Testis (tissue), 2 donors: ENCODE measurements at regions not wholly inside any gene's neighbourhood (a gene's known extent, or its start where the extent isn't known, plus 50 kb on each side); places are given as distances from the start of the nearest gene placed in this dataset.

ENCODE experiments used
- POLR2A ChIP-seq: fragments of 450-650 bp; IDR thresholded peaks from one replicate; pipeline ENCODE4 v1.6.1; 2017; ENCODE audit warnings: antibody characterized with exemption, mild to moderate bottlenecking, moderate library complexity
- TF ChIP-seq, protein P1 (sequence below), 3 experiments: fragments of 450-650 bp in 2 of 3; fragments of 200-600 bp in 1 of 3; sonication (generic) in 1 of 3; IDR thresholded peaks; one replicate each; pipeline ENCODE4 v1.5.1; 2016 to 2019; ENCODE audit warnings: antibody characterized with exemption in 3 of 3, mild to moderate bottlenecking in 2 of 3, moderate library complexity in 1 of 3

DNA sequence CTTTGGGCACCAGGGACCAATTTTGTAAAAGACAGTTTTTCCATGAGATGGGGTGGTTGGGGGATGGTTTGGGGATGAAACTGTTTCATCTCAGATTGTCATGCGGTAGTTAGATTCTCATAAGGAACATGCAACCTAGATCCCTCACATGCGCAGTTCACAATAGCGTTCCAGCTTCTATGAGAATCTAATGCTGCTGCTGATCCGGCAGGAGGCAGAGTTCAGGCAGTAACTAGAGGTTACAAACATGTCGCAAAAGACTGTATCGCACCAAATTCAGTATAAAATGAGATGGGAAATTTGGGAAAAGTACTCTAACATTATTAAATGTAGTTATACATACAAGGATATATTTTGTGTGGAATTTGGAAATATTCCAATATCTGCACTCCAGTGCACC, 213.2 kb upstream of the LRFN5 start:
- no peak for TF ChIP-seq POLR2A
- TF ChIP-seq, protein P1, sequence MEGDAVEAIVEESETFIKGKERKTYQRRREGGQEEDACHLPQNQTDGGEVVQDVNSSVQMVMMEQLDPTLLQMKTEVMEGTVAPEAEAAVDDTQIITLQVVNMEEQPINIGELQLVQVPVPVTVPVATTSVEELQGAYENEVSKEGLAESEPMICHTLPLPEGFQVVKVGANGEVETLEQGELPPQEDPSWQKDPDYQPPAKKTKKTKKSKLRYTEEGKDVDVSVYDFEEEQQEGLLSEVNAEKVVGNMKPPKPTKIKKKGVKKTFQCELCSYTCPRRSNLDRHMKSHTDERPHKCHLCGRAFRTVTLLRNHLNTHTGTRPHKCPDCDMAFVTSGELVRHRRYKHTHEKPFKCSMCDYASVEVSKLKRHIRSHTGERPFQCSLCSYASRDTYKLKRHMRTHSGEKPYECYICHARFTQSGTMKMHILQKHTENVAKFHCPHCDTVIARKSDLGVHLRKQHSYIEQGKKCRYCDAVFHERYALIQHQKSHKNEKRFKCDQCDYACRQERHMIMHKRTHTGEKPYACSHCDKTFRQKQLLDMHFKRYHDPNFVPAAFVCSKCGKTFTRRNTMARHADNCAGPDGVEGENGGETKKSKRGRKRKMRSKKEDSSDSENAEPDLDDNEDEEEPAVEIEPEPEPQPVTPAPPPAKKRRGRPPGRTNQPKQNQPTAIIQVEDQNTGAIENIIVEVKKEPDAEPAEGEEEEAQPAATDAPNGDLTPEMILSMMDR (IDR thresholded peaks at IDR 0.05), result no peak
